GM12878 (cell line): ENCODE measurements at regions not wholly inside any gene's neighbourhood (a gene's known extent, or its start where the extent isn't known, plus 50 kb on each side); places are given as distances from the start of the nearest gene placed in this dataset.
A peak's percentile ranks its signal among the peaks of the same experiment; 100 is the strongest.

Experiments used
- ATAC-seq: fragments of 200-7000 bp; cut with Tn5 transposase; 3 replicates; pipeline ENCODE4 v1.9.1; 2020; ENCODE audit warnings: mild to moderate bottlenecking, moderate library complexity
- BruUV-seq: library from RNA; stranded (reverse); fragments of 400-500 nt; replicated peaks from 2 replicates; lab custom pipeline; 2021; lab: Mats Ljungman, UMichigan
- CTCF ChIA-PET: fragments of 300-600 bp; sonication (Branson Sonifier 250); formaldehyde crosslinking; extraction: SDS; loops from one replicate; lab custom pipeline; 2021; ENCODE audit warnings: inconsistent platforms; lab: Yijun Ruan, JAX
- POLR2A ChIA-PET: fragments of 350-600 bp; formaldehyde crosslinking; extraction: SDS; loops from one replicate; lab custom pipeline; 2021; ENCODE audit warnings: inconsistent platforms; lab: Charles Lee
- RAD21 ChIA-PET: fragments of 300-600 bp; sonication (Branson Sonifier 250); formaldehyde crosslinking; loops from one replicate; lab custom pipeline; 2023; ENCODE audit warnings: antibody characterized with exemption; ENCODE audit not compliant: unreplicated experiment; lab: Charles Lee
- SMC1A ChIA-PET: fragments of 300-600 bp; sonication (Branson Sonifier 250); formaldehyde crosslinking; loops from one replicate; lab custom pipeline; 2023; ENCODE audit not compliant: unreplicated experiment, uncharacterized antibody; lab: Charles Lee
- DNase-seq: peaks from one replicate; pipeline ENCODE4 v3.0.0-alpha.2; 2011; ENCODE audit warnings: low read depth, low spot score
- FAIRE-seq: peaks from 3 replicates; lab custom pipeline; 2011; peaks lifted over from hg19 to GRCh38; lab: Jason Lieb, UNC
- H2AFZ ChIP-seq: 2 replicates; pipeline ENCODE4 v1.6.0; 2011; ENCODE audit warnings: low read depth, low read length, control low read depth; ENCODE audit not compliant: control insufficient read depth
- H3K27ac ChIP-seq: 2 replicates; pipeline ENCODE4 v1.5.1; 2011; ENCODE audit warnings: control low read depth; ENCODE audit not compliant: control insufficient read depth, insufficient read depth
- H3K27me3 ChIP-seq, 2 experiments: replicated peaks in 1 of 2; 2 replicates each; pipeline versions ENCODE4 v1.6.0 to v1.6.1; 2011; ENCODE audit warnings: low read length in 1 of 2; ENCODE audit not compliant: control insufficient read depth in 2 of 2, insufficient read depth in 2 of 2
- H3K36me3 ChIP-seq, 2 experiments: 2 replicates each; pipeline ENCODE4 v1.5.1; 2011; ENCODE audit warnings: low read length in 1 of 2; ENCODE audit not compliant: control insufficient read depth in 2 of 2, insufficient read depth in 2 of 2
- H3K4me1 ChIP-seq: 2 replicates; pipeline ENCODE4 v1.6.1; 2011; ENCODE audit warnings: mild to moderate bottlenecking, low read length, moderate library complexity, mixed read lengths; ENCODE audit not compliant: control insufficient read depth, insufficient read depth
- H3K4me2 ChIP-seq: 2 replicates; pipeline ENCODE4 v1.6.0; 2011; ENCODE audit warnings: control low read depth; ENCODE audit not compliant: control insufficient read depth, insufficient read depth
- H3K4me3 ChIP-seq: fragments of 200-600 bp; sonication (generic); 2 replicates; pipeline ENCODE4 v1.5.1; 2016
- H3K79me2 ChIP-seq: 2 replicates; pipeline ENCODE4 v1.6.0; 2011; ENCODE audit warnings: low read length; ENCODE audit not compliant: control insufficient read depth, insufficient read depth
- H3K9ac ChIP-seq: 2 replicates; pipeline ENCODE4 v1.8.0; 2011; ENCODE audit warnings: low read length, control low read depth, mixed read lengths; ENCODE audit not compliant: control insufficient read depth, insufficient read depth
- H3K9me3 ChIP-seq: replicated peaks from 3 replicates; pipeline ENCODE4 v1.5.1; 2011; ENCODE audit warnings: mild to moderate bottlenecking, low read length; ENCODE audit not compliant: control insufficient read depth, insufficient read depth
- H4K20me1 ChIP-seq: 2 replicates; pipeline ENCODE4 v1.6.0; 2011; ENCODE audit not compliant: control insufficient read depth, insufficient read depth
- BCL11A ChIP-seq: IDR thresholded peaks from 2 replicates; pipeline ENCODE4 v1.6.1; 2011; ENCODE audit warnings: low read depth, low read length
- CBX3 ChIP-seq: fragments of 200-600 bp; sonication (generic); IDR thresholded peaks from 2 replicates; pipeline ENCODE4 v1.6.1; 2016; ENCODE audit warnings: low read depth, borderline replicate concordance
- CHD2 ChIP-seq: IDR thresholded peaks from 2 replicates; pipeline ENCODE4 v1.6.1; 2011; ENCODE audit warnings: low read depth, low read length, improper control_type of control experiment, borderline replicate concordance
- CHD4 ChIP-seq: fragments of 200-600 bp; sonication (generic); IDR thresholded peaks from 2 replicates; pipeline ENCODE4 v1.6.1; 2016; ENCODE audit warnings: mild to moderate bottlenecking
- CREM ChIP-seq: IDR thresholded peaks from 2 replicates; pipeline ENCODE4 v1.6.1; 2014; ENCODE audit warnings: antibody characterized with exemption, low read depth
- HDGF ChIP-seq: fragments of 450-650 bp; IDR thresholded peaks from 2 replicates; pipeline ENCODE4 v1.6.1; 2016; ENCODE audit warnings: antibody characterized with exemption
- IKZF2 ChIP-seq, 2 experiments: fragments of 450-650 bp; IDR thresholded peaks; 2 replicates each; pipeline ENCODE4 v1.6.1; 2017; ENCODE audit warnings: mild to moderate bottlenecking in 2 of 2, moderate library complexity in 2 of 2
- KDM1A ChIP-seq: fragments of 200-600 bp; sonication (generic); IDR thresholded peaks from 2 replicates; pipeline ENCODE4 v1.6.1; 2016; ENCODE audit warnings: borderline replicate concordance
- PAX5 ChIP-seq: IDR thresholded peaks from 2 replicates; pipeline ENCODE4 v1.6.1; 2011; ENCODE audit warnings: low read depth, low read length, borderline replicate concordance
- RUNX3 ChIP-seq: IDR thresholded peaks from 2 replicates; pipeline ENCODE4 v1.6.1; 2012; ENCODE audit warnings: low read length, inconsistent platforms
- SMC3 ChIP-seq: IDR thresholded peaks from 2 replicates; pipeline ENCODE4 v1.6.1; 2011; ENCODE audit warnings: low read length, improper control_type of control experiment, borderline replicate concordance
- SPI1 ChIP-seq: IDR thresholded peaks from 2 replicates; pipeline ENCODE4 v1.6.1; 2011; ENCODE audit warnings: low read depth, mild to moderate bottlenecking, low read length, moderate library complexity, borderline replicate concordance; ENCODE audit not compliant: insufficient read depth
- ZZZ3 ChIP-seq: IDR thresholded peaks from 2 replicates; pipeline ENCODE4 v1.6.1; 2011; ENCODE audit warnings: low read depth; ENCODE audit not compliant: control insufficient read depth, insufficient read length
- WGBS: methylation state at CpG from one replicate; pipeline ENCODE4 v1.1.6; 2016; ENCODE audit warnings: low lambda C conversion rate; ENCODE audit not compliant: insufficient replicate concordance, insufficient coverage; ENCODE audit errors: missing lambda C conversion rate; 5-methylcytosine and 5-hydroxymethylcytosine counted together
- in situ Hi-C: fragments of 300-500 bp; cut with MboI; formaldehyde crosslinking; loops from 9 replicates; pipeline ENCODE4 v1.14.3; 2018; ENCODE audit warnings: mixed read lengths
- intact Hi-C: fragments of 100-400 bp; cut with micrococcal nuclease; formaldehyde crosslinking; loops from one replicate; pipeline ENCODE4 v1.14.2; 2022; ENCODE audit not compliant: unreplicated experiment
- TF ChIP-seq, protein P1 (sequence below): IDR thresholded peaks from 2 replicates; pipeline ENCODE4 v1.6.1; 2012; ENCODE audit warnings: low read depth, low read length, improper control_type of control experiment
- TF ChIP-seq, protein P2 (sequence below): IDR thresholded peaks from 2 replicates; pipeline ENCODE4 v1.6.1; 2011; ENCODE audit warnings: borderline replicate concordance, low read depth, mild to moderate bottlenecking, moderate library complexity, low read length; ENCODE audit not compliant: insufficient read depth, poor library complexity, severe bottlenecking
- TF ChIP-seq, protein P3 (sequence below): IDR thresholded peaks from 2 replicates; pipeline ENCODE4 v1.6.1; 2012; ENCODE audit warnings: mild to moderate bottlenecking, low read depth, low read length
- TF ChIP-seq, protein P4 (sequence below): IDR thresholded peaks from 2 replicates; pipeline ENCODE4 v1.6.1; 2011; ENCODE audit warnings: low read depth, mild to moderate bottlenecking, low read length, moderate library complexity, borderline replicate concordance; ENCODE audit errors: extremely low read depth

DNA sequence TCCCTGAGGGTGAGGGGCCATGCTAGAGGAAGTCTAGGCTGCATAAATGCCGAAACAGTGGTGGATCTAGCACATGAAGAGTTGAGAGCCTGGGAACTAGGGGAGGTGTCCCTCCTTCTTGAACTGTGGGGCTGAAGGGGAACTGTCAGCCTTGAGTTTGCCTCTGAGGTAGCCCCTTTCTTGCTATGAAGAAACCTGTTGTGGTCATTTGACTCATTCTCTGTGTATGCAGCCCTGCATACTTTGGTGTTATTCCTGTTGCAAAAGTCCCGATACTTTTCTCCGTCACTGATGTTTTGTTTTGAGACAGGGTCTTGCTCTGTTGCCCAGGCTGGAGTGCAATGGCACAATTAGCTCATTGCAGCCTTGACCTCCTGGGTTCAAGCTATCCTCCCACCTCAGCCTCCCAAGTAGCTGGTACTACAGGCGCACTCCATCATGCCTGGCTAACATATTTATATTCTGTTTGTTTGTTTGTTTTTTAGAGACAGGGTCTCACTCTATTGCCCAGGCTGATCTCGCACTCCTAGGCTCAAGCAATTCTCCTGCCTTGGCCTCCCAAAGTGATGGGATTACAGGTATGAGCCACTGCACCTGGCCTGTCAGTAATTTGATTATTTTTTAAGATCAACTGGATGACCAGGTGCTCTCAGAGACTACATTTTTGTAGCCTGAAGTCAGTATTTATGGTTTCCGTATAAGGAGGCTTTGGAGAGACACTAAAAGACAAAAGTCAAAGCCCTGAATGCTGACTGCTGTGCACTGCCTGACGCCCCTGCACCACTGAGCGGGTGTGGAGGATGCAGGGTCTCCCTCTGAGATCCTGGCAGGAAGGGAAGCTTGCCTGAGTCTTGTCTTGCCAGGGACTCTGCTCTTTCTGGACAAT lies 86.2 kb upstream of the KCNK12 start:
- 80% methylated on average over 8 of the region's 8 CpGs for WGBS
- no peak overlapping the region for H3K27ac ChIP-seq
- FAIRE-seq, result no peak
- no peaks in the 10 kb centered on the region; a peak in 1 of 4 replicates for H3K27me3 ChIP-seq
- ChIA-PET RAD21 (interaction anchor here (1.1 kb wide), 1 partner anchor 111 kb away, joined by 4 read pairs; no protein-coding TSS in a partner anchor), CTCF (interaction anchor here (1.0 to 1.3 kb wide), 2 partner anchors 110 kb away, joined by 3 read pairs; no protein-coding TSS in a partner anchor), POLR2A (interaction anchor here (0.6 kb wide), 1 partner anchor 56 kb away, joined by 7 read pairs; no protein-coding TSS in a partner anchor), SMC1A (interaction anchor here (1.1 to 4.6 kb wide), 2 partner anchors 110 to 111 kb away, joined by 3 to 39 read pairs; no protein-coding TSS in a partner anchor)
- ATAC-seq, result peak; percentile 30
- H3K9ac ChIP-seq, result no peak overlapping the region
- no TSS peak for BruUV-seq
- H3K79me2 ChIP-seq, result no peaks in the 10 kb centered on the region
- H3K4me1 ChIP-seq, result peaks cover 43% of the 10 kb centered on the region
- no peaks in the 10 kb centered on the region for H4K20me1 ChIP-seq
- no peak overlapping the region for H3K4me3 ChIP-seq
- no peak for DNase-seq
- no peaks in the 10 kb centered on the region for H3K9me3 ChIP-seq
- H2AFZ ChIP-seq, result no peak overlapping the region
- intact Hi-C loops, result loop anchor here (5.0 kb wide), 1 partner anchor 110 kb away; no protein-coding TSS in a partner anchor
- no peak overlapping the region for H3K4me2 ChIP-seq
- H3K36me3 ChIP-seq, result no peaks in the 10 kb centered on the region
- in situ Hi-C loops, result no loop called here
- TF ChIP-seq PAX5 (no peak), CHD2 (no peak), IKZF2 (IDR thresholded peaks at IDR 0.05) (no peak), CREM (peak; percentile 58; the same call in 1 of the 2 replicates), SPI1 (no peak), KDM1A (no peak), ZZZ3 (no peak), BCL11A (no peak), SMC3 (no peak), RUNX3 (peak; percentile 77), CBX3 (no peak), CHD4 (no peak), HDGF (no peak)
- TF ChIP-seq, protein P1, sequence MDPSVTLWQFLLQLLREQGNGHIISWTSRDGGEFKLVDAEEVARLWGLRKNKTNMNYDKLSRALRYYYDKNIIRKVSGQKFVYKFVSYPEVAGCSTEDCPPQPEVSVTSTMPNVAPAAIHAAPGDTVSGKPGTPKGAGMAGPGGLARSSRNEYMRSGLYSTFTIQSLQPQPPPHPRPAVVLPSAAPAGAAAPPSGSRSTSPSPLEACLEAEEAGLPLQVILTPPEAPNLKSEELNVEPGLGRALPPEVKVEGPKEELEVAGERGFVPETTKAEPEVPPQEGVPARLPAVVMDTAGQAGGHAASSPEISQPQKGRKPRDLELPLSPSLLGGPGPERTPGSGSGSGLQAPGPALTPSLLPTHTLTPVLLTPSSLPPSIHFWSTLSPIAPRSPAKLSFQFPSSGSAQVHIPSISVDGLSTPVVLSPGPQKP, result no peak
- TF ChIP-seq, protein P2, sequence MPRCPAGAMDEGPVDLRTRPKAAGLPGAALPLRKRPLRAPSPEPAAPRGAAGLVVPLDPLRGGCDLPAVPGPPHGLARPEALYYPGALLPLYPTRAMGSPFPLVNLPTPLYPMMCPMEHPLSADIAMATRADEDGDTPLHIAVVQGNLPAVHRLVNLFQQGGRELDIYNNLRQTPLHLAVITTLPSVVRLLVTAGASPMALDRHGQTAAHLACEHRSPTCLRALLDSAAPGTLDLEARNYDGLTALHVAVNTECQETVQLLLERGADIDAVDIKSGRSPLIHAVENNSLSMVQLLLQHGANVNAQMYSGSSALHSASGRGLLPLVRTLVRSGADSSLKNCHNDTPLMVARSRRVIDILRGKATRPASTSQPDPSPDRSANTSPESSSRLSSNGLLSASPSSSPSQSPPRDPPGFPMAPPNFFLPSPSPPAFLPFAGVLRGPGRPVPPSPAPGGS, result peak; percentile 29
- TF ChIP-seq, protein P3, sequence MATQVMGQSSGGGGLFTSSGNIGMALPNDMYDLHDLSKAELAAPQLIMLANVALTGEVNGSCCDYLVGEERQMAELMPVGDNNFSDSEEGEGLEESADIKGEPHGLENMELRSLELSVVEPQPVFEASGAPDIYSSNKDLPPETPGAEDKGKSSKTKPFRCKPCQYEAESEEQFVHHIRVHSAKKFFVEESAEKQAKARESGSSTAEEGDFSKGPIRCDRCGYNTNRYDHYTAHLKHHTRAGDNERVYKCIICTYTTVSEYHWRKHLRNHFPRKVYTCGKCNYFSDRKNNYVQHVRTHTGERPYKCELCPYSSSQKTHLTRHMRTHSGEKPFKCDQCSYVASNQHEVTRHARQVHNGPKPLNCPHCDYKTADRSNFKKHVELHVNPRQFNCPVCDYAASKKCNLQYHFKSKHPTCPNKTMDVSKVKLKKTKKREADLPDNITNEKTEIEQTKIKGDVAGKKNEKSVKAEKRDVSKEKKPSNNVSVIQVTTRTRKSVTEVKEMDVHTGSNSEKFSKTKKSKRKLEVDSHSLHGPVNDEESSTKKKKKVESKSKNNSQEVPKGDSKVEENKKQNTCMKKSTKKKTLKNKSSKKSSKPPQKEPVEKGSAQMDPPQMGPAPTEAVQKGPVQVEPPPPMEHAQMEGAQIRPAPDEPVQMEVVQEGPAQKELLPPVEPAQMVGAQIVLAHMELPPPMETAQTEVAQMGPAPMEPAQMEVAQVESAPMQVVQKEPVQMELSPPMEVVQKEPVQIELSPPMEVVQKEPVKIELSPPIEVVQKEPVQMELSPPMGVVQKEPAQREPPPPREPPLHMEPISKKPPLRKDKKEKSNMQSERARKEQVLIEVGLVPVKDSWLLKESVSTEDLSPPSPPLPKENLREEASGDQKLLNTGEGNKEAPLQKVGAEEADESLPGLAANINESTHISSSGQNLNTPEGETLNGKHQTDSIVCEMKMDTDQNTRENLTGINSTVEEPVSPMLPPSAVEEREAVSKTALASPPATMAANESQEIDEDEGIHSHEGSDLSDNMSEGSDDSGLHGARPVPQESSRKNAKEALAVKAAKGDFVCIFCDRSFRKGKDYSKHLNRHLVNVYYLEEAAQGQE, result no peak
- TF ChIP-seq, protein P4, sequence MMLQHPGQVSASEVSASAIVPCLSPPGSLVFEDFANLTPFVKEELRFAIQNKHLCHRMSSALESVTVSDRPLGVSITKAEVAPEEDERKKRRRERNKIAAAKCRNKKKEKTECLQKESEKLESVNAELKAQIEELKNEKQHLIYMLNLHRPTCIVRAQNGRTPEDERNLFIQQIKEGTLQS, result no peak
